HG02763 (cell line): ENCODE measurements at regions not wholly inside any gene's neighbourhood (a gene's known extent, or its start where the extent isn't known, plus 50 kb on each side); places are given as distances from the start of the nearest gene placed in this dataset.

Experiments used
- ATAC-seq: cut with Tn5 transposase; IDR thresholded peaks from one replicate; pipeline ENCODE4 v1.9.1; 2021; ENCODE audit warnings: mild to moderate bottlenecking, moderate library complexity; ENCODE audit not compliant: unreplicated experiment

- ATAC-seq = no peak
Measured at GRCh38 chr3:180330440-180330839, 271.5 kb upstream of the TTC14 start.

GRCh38 chr3:180332608-180333007 lies 269.4 kb upstream of the TTC14 start:
- ATAC-seq = peak; percentile 62

DNA sequence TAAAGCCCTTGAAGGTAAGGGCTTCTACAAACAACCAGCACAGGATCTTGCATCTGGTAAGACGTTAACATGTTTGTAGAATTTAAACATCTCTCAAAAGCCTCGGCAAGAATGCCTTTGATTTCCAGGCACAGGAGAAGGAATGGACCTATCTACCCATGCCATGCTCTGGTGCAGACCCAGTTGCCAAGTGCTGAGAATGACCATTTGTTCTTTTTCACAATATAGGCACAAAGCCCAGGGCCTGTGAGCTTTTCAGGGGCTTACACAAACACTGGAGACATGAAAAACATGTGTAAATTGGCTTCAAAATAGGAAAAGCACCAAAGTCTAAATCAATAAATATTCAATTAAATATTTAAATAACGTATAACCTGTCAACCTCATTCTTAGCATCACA lies 266.9 kb upstream of the TTC14 start:
- no peak for ATAC-seq

DNA sequence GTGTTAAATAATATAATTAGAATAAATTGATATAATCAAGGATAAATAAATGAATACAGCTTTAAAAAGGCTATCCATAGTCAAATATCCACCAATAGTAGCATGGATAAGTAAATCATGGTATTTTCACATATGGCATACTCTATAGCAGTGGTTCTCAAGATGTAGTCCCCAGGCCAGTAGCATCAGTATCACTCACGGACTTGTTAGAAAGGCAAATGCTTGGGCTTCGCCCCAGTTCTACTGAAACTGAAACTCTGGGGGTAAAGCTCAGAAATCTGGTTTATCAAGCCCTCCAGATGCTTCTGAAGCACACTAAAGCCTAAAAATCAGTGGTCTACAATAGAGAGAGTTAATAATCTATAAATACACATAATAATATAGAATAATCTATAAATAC lies 261.6 kb upstream of the TTC14 start:
- no peak for ATAC-seq

DNA sequence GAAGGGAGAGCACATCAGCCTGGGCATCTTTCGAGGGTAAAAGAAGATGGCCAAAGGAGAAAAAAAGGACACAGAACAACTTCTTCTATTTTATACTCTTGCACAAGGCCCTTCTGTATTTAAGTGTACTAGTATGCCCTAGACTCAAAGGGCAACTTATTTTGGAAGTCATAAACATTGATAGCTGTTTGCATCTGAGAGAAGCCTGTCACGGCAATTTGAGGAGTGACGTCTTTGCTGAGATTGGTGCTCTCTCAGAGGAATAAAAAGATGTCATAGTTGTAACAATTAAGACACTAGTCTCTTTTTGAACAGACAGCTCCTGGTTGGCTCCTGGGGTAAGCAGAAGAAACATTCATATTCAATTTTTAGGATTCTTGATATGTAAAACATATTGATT lies 260.4 kb upstream of the TTC14 start:
- no peak for ATAC-seq

DNA sequence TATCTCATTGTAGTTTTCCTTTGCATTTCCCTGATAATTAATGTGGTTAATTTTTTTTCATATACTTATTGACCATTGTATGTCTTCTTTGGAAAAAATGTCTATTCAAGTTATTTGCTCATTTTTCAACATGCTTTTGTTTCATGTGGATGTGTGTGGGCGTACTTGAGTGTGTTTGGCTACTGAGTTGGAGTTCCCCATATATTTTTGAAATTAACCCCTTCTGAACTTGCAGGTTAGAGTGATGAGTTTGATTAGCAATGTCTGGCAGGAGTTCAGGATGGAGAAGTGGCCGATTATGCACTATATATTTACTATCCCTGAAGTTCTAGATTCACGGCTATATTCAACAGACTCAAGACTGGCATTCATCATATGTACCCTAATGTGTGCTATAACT lies 250.4 kb upstream of the TTC14 start:
- ATAC-seq = no peak

GRCh38 chr3:180352261-180352660 lies 249.7 kb upstream of the TTC14 start:
- ATAC-seq = no peak

DNA sequence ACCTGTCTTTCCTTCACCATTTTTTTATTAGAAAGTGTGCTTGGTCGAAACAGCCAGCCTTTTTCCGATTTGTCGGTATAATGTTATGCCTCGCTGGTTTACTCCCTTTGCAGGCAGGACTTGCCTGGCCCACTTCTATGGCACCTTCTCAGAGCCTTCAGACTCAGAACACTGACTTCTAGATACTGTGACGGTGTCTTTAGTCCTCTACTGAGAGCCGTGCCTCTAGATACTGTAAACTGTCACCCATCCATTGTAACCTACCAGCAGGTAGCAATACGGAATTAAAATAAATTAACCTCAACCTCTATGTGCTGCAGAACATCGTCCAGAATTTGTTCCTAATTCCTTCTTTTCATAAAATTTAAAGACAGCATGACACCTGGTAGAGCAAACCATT lies 247.7 kb upstream of the TTC14 start:
- ATAC-seq = no peak

GRCh38 chr3:180358179-180358578 lies 243.8 kb upstream of the TTC14 start:
- ATAC-seq = no peak

- ATAC-seq = no peak
Measured at GRCh38 chr3:180359061-180359952, 242.7 kb upstream of the TTC14 start.

DNA sequence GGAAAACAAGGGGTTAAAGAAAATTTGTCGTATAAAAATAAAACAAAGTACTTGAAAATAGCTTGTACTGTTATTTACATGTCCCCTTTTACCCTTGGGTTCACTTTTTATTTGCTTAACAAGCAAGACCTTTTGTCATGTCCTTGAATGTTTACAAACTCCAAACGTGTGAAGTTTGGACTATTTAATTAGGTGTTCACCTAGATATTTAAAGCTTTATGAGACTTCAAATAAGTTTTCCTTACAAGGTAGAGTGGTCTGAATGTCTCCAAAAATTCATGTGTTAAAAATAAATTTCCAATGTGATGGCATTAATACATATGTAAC lies 242.0 kb upstream of the TTC14 start:
- ATAC-seq = no peak

- ATAC-seq = no peak
Measured at GRCh38 chr3:180362081-180362480, 239.9 kb upstream of the TTC14 start.

DNA sequence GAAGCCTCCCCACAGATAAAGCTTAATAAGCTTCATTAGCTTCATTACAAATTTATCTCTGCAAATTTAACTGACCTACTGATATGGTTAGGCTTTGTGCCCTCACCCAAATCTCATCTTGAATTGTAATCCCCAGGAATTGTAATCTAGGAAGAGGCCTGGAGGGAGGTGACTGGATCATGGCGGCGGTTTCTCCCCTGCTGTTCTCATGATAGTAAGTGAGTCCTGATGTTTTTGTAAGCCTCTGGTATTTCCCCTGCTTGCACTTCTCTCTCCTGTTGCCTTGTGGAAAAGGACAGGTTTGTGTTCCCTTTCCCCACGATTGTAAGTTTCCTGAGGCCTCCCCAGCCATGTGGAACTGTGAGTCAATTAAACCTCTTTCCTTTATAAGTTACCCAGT lies 226.1 kb upstream of the TTC14 start:
- ATAC-seq = no peak

- no peak for ATAC-seq
Measured at GRCh38 chr3:180378496-180378895, 223.5 kb upstream of the TTC14 start.

DNA sequence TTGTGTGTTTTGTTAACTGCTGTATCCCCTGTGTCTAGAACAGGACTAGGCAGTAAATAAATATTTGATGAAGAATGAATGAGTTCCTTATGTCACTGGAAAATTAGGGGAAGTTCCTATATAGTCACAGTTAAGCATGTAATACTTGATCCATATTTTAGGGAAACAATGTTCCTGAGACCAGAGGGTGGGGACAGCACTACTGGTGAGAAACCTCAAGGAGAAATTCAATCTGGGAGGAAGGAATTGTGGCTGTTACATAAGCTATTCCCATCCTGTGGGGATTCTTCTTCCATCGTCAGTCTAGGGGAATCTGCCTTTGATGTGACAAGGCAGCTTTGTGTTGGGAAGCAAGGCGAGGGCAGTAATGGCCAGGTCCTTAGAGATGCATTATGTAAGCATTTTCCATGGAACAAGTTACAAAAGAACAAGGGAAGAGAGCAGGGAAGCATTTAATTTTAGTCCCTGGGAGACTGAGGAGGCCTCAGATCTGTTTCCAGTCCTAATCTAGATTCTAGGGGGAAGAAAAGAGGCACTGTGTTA lies 219.3 kb upstream of the TTC14 start:
- no peak for ATAC-seq

- no peak for ATAC-seq
Measured at GRCh38 chr3:180383332-180384020, 218.5 kb upstream of the TTC14 start.

DNA sequence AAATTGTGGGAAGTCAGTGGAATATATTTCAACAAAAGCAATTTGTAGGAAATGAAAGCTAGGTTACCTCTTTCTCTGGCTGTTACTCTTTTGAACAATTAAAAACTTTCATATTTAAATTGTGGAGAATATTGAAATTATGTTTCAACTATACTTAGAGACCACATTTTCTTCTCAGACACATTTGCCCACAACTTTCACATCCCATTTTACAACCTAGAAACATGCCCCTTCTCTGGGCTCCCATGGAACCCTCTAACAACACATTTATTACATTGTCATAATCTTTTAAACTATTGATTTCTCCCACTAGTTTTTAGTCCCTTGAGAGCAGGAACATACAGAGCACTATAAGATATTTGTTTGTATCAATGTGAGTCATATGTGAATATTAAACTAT lies 211.7 kb upstream of the TTC14 start:
- no peak for ATAC-seq

GRCh38 chr3:180391001-180391400 lies 211.0 kb upstream of the TTC14 start:
- ATAC-seq = no peak

GRCh38 chr3:180401226-180401625 lies 200.7 kb upstream of the TTC14 start:
- ATAC-seq = no peak

DNA sequence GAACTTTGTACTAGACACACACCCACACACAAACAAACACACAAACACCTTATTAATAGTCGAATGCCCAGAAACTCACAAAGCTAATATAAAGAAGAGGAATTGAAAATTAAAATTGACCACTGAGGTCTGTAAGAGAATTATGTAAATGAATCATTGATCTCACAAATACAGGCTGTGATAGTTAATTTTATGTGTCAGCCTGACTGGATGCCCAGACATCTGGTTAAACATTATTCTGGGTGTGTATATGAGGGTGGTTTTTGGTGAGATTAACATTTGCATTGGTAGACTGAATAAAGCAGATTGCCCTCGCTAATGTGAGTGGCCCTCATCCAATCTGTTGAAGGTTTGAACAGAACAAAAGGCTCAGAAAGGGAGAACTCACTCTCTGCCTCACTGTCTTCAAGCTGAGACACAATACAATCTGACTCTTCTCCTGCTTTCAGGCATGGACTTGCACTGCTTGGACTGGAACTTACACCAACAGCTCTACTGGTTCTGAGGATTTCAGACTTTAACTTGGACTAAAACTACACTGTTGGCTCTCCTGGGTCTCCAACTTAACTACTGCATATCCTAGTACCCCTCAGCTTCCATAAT lies 199.4 kb upstream of the TTC14 start:
- ATAC-seq = peak; percentile 54

DNA sequence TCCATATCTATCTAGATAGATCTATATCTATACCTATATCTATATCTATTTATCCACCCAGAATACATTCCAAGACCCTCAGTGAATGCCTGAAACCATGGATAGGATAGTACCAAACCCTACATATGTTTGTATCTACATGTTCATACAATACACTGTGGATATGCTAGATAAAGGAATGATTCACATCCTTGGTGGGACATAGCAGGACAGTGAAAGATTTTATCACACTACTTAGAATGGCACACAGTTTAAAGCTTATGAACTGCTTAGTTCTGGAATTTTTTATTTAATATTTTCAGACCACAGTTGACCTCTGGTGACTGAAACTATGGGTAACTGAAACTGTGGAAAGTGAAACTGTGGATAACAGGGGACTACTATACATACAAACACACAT lies 198.8 kb upstream of the TTC14 start:
- no peak for ATAC-seq

DNA sequence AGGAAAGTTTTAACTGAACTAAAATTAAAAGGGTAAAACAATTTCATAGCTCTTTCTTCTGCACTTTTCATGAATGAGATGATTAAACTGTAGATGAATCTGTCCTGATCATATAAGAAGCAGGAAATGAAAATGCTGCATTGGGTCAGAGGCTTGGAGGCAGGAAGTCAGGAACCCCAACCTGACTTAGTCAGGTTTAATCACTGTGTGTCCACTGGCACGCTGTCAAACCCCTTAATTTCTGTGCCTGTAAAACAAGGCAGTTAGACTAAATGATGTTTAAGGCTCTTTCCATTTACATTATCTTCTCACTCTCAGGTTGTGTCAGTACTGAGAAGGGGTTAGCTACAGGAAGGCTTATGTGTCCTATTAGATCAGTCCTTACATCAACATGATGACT lies 193.3 kb upstream of the TTC14 start:
- ATAC-seq = no peak
